Uterus (tissue), 3 donors: ENCODE measurements at regions not wholly inside any gene's neighbourhood (a gene's known extent, or its start where the extent isn't known, plus 50 kb on each side); places are given as distances from the start of the nearest gene placed in this dataset.

Source experiments
- DNase-seq, 2 donors: peaks; one replicate each; pipeline ENCODE4 v3.0.0-alpha.2; 2019 to 2020
- H3K27ac ChIP-seq, 2 donors: fragments of 200-600 bp; sonication (generic); 1 replicate in 1 of 2; 2 replicates in 1 of 2; pipeline ENCODE4 v1.5.1; 2016 to 2018
- H3K27me3 ChIP-seq, 2 donors: fragments of 200-600 bp; sonication (generic); one replicate each; pipeline ENCODE4 v1.5.1; 2018 to 2019; ENCODE audit warnings: control low read depth in 1 of 2
- H3K36me3 ChIP-seq, 2 donors: fragments of 200-600 bp; sonication (generic); one replicate each; pipeline ENCODE4 v1.5.1; 2019; ENCODE audit warnings: control low read depth in 1 of 2
- H3K4me1 ChIP-seq, 2 donors: fragments of 200-600 bp; sonication (generic); one replicate each; pipeline ENCODE4 v1.5.1; 2018 to 2019; ENCODE audit warnings: control low read depth in 1 of 2
- H3K4me3 ChIP-seq, 2 donors: fragments of 200-600 bp; sonication (generic); 1 replicate in 1 of 2; 2 replicates in 1 of 2; pipeline ENCODE4 v1.5.1; 2018 to 2019; ENCODE audit warnings: mild to moderate bottlenecking in 1 of 2
- H3K9me3 ChIP-seq, 2 donors: fragments of 200-600 bp; sonication (generic); one replicate each; pipeline ENCODE4 v1.5.1; 2019; ENCODE audit warnings: control low read depth in 1 of 2
- CTCF ChIP-seq, 4 experiments: fragments of 200-600 bp in 2 of 4; fragments of 450-650 bp in 2 of 4; sonication (generic) in 2 of 4; IDR thresholded peaks; one replicate each; pipeline ENCODE4 v1.5.1; 2016 to 2019; ENCODE audit warnings: antibody characterized with exemption in 4 of 4, mild to moderate bottlenecking in 2 of 4, moderate library complexity in 1 of 4
- POLR2A ChIP-seq, 2 donors: fragments of 450-650 bp; IDR thresholded peaks; one replicate each; pipeline ENCODE4 v1.6.1; 2016; ENCODE audit warnings: antibody characterized with exemption in 2 of 2, mild to moderate bottlenecking in 1 of 2, moderate library complexity in 1 of 2
- intact Hi-C: fragments of 100-400 bp; cut with DNase I; formaldehyde crosslinking; loops from one replicate; pipeline ENCODE4 v1.15.1; 2023; ENCODE audit warnings: low total_unique reads
- donor health status: DM: yes; HTN: yes; CAD: no.

GRCh38 chr18:68362907-68363306 is 352.0 kb downstream of the TMX3 start:
- no peaks in the 10 kb centered on the region for H3K27me3 ChIP-seq
- no peaks in the 10 kb centered on the region for H3K4me1 ChIP-seq
- TF ChIP-seq CTCF (IDR thresholded peaks at IDR 0.05): no peak
- no peak for TF ChIP-seq POLR2A (IDR thresholded peaks at IDR 0.05)
- DNase-seq: no peak
- H3K9me3 ChIP-seq: no peaks in the 10 kb centered on the region
- intact Hi-C loops: no loop called here
- H3K4me3 ChIP-seq: no peak overlapping the region
- H3K27ac ChIP-seq: no peak overlapping the region
- H3K36me3 ChIP-seq: no peaks in the 10 kb centered on the region

- intact Hi-C loops: no loop called here
- Histone ChIP-seq H3K36me3 (no peaks in the 10 kb centered on the region), H3K4me3 (no peak overlapping the region), H3K27me3 (no peaks in the 10 kb centered on the region), H3K27ac (no peak overlapping the region), H3K9me3 (no peaks in the 10 kb centered on the region), H3K4me1 (no peaks in the 10 kb centered on the region)
- no peak for DNase-seq
- TF ChIP-seq POLR2A (IDR thresholded peaks at IDR 0.05) (no peak), CTCF (IDR thresholded peaks at IDR 0.05) (no peak)
These were observed 359.3 kb downstream of the TMX3 start for GRCh38 chr18:68355637-68356036.

GRCh38 chr18:68354176-68354575 is 360.7 kb downstream of the TMX3 start:
- DNase-seq: no peak
- no peaks in the 10 kb centered on the region for H3K9me3 ChIP-seq
- intact Hi-C loops: no loop called here
- no peaks in the 10 kb centered on the region for H3K36me3 ChIP-seq
- no peak overlapping the region for H3K4me3 ChIP-seq
- H3K4me1 ChIP-seq: no peaks in the 10 kb centered on the region
- no peak for TF ChIP-seq CTCF (IDR thresholded peaks at IDR 0.05)
- no peak for TF ChIP-seq POLR2A (IDR thresholded peaks at IDR 0.05)
- no peaks in the 10 kb centered on the region for H3K27me3 ChIP-seq
- no peak overlapping the region for H3K27ac ChIP-seq

GRCh38 chr18:68342039-68342659 is 372.8 kb downstream of the TMX3 start:
- intact Hi-C loops: no loop called here
- H3K4me1 ChIP-seq: no peaks in the 10 kb centered on the region
- no peak overlapping the region for H3K4me3 ChIP-seq
- H3K27me3 ChIP-seq: peaks cover 0 to 3% of the 10 kb centered on the region in 2 donors
- H3K27ac ChIP-seq: no peak overlapping the region
- H3K36me3 ChIP-seq: no peaks in the 10 kb centered on the region
- TF ChIP-seq CTCF (IDR thresholded peaks at IDR 0.05) (no peak), POLR2A (IDR thresholded peaks at IDR 0.05) (no peak)
- H3K9me3 ChIP-seq: no peaks in the 10 kb centered on the region
- DNase-seq: no peak

GRCh38 chr18:68340606-68341005 is 374.3 kb downstream of the TMX3 start:
- H3K4me1 ChIP-seq: no peaks in the 10 kb centered on the region
- intact Hi-C loops: no loop called here
- TF ChIP-seq CTCF (IDR thresholded peaks at IDR 0.05) (no peak), POLR2A (IDR thresholded peaks at IDR 0.05) (no peak)

More at GRCh38 chr18:68340606-68341005, 374.3 kb downstream of the TMX3 start:
- DNase-seq: no peak
- Histone ChIP-seq H3K27me3 (peaks cover 0 to 3% of the 10 kb centered on the region in 2 donors), H3K27ac (no peak overlapping the region), H3K36me3 (no peaks in the 10 kb centered on the region), H3K4me3 (no peak overlapping the region), H3K9me3 (no peaks in the 10 kb centered on the region)
